GM12878 (cell line): ENCODE measurements at regions not wholly inside any gene's neighbourhood (a gene's known extent, or its start where the extent isn't known, plus 50 kb on each side); places are given as distances from the start of the nearest gene placed in this dataset.

ENCODE experiments used
- E2F4 ChIP-seq: IDR thresholded peaks from 2 replicates; pipeline ENCODE4 v1.6.1; 2012; ENCODE audit warnings: low read depth, low read length, improper control_type of control experiment
- EP300 ChIP-seq, 2 experiments: fragments of 150-350 bp in 1 of 2; IDR thresholded peaks; 2 replicates each; pipeline ENCODE4 v1.6.1; 2011 to 2012; ENCODE audit warnings: low read depth in 2 of 2, low read length in 2 of 2, borderline replicate concordance in 1 of 2, improper control_type of control experiment in 1 of 2, inconsistent platforms in 1 of 2; ENCODE audit not compliant: control insufficient read depth in 1 of 2
- NFYB ChIP-seq: IDR thresholded peaks from 2 replicates; pipeline ENCODE4 v1.6.1; 2011; ENCODE audit warnings: low read depth, mild to moderate bottlenecking, low read length, improper control_type of control experiment, moderate library complexity; ENCODE audit not compliant: insufficient read depth
- REST ChIP-seq: IDR thresholded peaks from 2 replicates; pipeline ENCODE4 v1.6.1; 2012; ENCODE audit warnings: mild to moderate bottlenecking, low read depth, low read length
- TF ChIP-seq, protein P1 (sequence below), 3 experiments: IDR thresholded peaks in 2 of 3; conservative IDR thresholded peaks in 1 of 3; 2 replicates each; pipeline ENCODE4 v1.5.1; 2011; ENCODE audit warnings: low read depth in 3 of 3, low read length in 3 of 3, mild to moderate bottlenecking in 3 of 3, control low read depth in 2 of 3, moderate library complexity in 2 of 3, inconsistent platforms in 1 of 3, mixed read lengths in 1 of 3; ENCODE audit not compliant: control insufficient read depth in 2 of 3, insufficient read depth in 1 of 3; ENCODE audit errors: extremely low read depth in 1 of 3

- TF ChIP-seq REST = no peak
- no peak for TF ChIP-seq NFYB
- TF ChIP-seq, protein P1, sequence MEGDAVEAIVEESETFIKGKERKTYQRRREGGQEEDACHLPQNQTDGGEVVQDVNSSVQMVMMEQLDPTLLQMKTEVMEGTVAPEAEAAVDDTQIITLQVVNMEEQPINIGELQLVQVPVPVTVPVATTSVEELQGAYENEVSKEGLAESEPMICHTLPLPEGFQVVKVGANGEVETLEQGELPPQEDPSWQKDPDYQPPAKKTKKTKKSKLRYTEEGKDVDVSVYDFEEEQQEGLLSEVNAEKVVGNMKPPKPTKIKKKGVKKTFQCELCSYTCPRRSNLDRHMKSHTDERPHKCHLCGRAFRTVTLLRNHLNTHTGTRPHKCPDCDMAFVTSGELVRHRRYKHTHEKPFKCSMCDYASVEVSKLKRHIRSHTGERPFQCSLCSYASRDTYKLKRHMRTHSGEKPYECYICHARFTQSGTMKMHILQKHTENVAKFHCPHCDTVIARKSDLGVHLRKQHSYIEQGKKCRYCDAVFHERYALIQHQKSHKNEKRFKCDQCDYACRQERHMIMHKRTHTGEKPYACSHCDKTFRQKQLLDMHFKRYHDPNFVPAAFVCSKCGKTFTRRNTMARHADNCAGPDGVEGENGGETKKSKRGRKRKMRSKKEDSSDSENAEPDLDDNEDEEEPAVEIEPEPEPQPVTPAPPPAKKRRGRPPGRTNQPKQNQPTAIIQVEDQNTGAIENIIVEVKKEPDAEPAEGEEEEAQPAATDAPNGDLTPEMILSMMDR (IDR thresholded peaks at IDR 0.05 in 2 of 3, conservative IDR thresholded peaks at IDR 0.05 in 1 of 3; ENCODE audit: control insufficient read depth in 2 of 3, extremely low read depth in 1 of 3, insufficient read depth in 1 of 3, low read depth in 3 of 3, low read length in 3 of 3) = peak in 1 of 3 experiments; percentile 12; a peak in 1 of 6 replicates
- TF ChIP-seq EP300 (IDR thresholded peaks at IDR 0.05; ENCODE audit: borderline replicate concordance in 1 of 2, control insufficient read depth in 1 of 2, low read depth in 2 of 2, low read length in 2 of 2) = no peak
- TF ChIP-seq E2F4 = no peak
Measured at GRCh38 chr11:8832571-8833260, 78.3 kb upstream of the AKIP1 start.
